Anterior cingulate cortex (tissue), 58 donors: ENCODE measurements at regions not wholly inside any gene's neighbourhood (a gene's known extent, or its start where the extent isn't known, plus 50 kb on each side); places are given as distances from the start of the nearest gene placed in this dataset.

ENCODE experiments used
- DNase-seq, 58 donors: peaks; one replicate each; lab custom pipeline; 2025; lab: John Stamatoyannopoulos, UW

DNA sequence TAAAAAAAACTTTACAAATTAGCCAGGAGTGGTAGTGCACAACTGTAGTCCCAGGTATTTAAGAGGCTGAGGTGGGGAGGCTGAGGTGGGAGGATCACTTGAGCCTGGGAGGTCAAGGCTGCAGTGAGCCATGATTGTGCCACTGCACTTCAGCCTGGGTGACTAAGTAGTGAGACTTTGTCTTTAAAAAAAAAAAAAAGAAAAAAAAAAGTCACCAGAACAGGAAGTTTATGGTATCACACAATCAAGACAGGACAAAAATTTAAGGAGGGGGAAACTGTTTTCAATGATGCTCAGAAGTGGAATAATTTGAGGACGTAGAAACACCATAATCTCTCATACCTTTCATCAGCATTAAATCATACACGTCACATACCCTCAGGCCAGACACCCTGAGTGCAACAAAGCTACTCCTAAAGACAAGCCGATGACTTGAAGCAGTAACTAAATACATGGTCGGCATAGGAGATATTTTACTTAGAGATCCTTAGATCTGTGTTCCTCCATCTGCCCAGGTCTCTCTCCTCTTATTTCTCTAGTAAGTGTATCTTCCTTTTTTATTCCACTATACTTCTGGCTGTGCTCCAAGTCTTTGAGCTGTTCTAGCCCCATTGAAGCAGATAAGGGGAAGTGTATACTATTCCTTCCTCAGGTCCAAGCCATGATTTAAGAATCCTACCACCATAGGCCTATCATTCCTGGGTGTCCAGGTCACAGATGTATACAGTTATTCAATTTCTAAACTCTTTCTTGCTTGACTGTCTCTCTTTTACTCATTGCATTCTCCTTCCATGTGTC is 91.3 kb upstream of the APC start:
- DNase-seq: no peak

- no peak for DNase-seq
Observed at GRCh38 chr5:112647428-112647827, 90.3 kb upstream of the APC start.

- no peak for DNase-seq
Observed at GRCh38 chr5:112648264-112648663, 89.4 kb upstream of the APC start.

DNA sequence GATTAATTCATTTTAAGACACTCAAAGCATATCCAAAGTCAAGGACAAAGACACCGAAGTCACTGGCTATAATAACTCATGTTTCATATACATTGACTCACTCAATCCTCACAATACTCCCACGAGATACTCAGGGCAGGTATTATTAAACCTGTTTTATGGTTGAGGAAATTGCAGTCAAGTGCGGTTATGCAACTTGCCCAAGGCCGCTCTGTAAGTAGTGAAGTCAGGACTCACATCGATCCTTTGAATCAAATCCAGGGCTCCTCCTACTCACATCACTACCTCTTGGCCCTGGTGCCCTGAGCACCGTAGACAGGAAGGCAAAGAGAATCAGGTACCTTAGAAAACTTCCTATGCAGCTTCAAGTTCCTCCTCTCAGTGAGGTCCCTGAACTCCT is 87.8 kb upstream of the APC start:
- DNase-seq: no peak

- no peak for DNase-seq
Observed at GRCh38 chr5:112653638-112654205, 84.0 kb upstream of the APC start.

GRCh38 chr5:112655513-112655912 is 82.2 kb upstream of the APC start:
- no peak for DNase-seq

- no peak for DNase-seq
Observed at GRCh38 chr5:112656451-112656850, 81.2 kb upstream of the APC start.

GRCh38 chr5:112657804-112658203 is 79.9 kb upstream of the APC start:
- no peak for DNase-seq

GRCh38 chr5:112660359-112660758 is 77.3 kb upstream of the APC start:
- no peak for DNase-seq

- no peak for DNase-seq
Observed at GRCh38 chr5:112663146-112663545, 74.5 kb upstream of the APC start.

DNA sequence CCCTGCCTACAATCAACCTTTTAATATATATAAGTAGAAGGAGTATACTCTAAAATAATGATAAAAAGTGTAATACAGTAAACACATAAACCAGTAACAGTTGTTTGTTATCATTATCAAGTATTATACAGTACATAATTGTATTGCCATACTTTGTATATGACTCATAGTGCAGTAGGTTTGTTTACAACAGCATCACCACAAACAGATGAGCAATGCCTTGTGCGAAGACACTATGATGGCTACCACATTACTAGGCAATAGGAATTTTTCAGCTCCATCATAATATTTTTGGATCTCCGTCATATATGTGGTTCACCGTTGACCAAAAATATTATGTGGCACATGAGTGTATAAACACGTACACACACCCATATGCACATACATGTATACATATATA is 69.7 kb upstream of the APC start:
- no peak for DNase-seq

GRCh38 chr5:112668911-112669310 is 68.8 kb upstream of the APC start:
- DNase-seq: no peak

DNA sequence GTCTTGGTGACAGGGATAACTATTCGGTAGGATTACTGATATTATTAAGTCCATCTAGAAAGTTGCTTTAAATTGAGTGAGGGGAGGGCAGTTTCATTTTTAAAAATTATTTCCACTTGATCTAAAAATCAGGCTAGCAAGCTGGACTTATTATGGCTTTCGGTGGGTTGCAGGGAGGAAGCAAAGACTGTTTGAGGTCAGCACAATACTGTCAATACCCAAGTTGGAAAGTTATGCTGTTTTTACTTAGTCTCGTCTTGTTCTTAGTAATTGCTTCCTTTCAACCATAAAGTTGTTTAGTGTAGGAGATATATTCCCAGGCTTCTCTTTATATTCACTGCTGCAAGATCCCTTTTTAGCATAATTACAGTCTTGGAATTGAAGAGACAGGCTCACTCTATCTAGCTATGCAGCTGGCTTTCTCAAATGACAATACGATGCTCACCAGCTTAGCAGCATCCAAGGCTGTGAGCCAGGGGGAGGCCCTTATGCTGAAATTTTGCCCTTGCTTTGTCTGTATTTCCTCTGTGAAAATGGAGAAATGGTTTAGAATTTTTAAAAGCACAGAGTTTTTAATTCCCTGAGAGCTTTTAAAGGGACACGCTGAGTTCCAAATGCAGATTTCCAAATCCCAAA is 68.2 kb upstream of the APC start:
- peak in 18 of 58 donors; percentile 2 to 66 (median 14) for DNase-seq

DNA sequence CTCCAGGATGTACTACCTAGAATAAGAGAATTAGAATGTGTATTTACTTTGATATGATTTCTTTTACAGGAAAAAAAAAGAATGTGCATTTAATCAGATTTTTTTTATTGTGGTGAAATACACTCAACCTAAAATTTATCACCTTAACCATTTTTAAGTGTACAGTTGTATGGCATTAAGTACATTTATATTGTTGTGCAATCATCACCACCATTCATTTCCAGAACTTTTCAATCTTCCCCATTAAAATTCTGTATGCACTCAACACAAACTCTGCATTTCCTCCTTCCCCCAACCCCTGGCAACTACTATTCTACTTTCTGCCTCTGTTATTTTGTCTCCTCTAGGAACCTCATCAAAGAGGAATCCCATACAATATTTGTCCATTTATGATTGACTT is 66.0 kb upstream of the APC start:
- no peak for DNase-seq

DNA sequence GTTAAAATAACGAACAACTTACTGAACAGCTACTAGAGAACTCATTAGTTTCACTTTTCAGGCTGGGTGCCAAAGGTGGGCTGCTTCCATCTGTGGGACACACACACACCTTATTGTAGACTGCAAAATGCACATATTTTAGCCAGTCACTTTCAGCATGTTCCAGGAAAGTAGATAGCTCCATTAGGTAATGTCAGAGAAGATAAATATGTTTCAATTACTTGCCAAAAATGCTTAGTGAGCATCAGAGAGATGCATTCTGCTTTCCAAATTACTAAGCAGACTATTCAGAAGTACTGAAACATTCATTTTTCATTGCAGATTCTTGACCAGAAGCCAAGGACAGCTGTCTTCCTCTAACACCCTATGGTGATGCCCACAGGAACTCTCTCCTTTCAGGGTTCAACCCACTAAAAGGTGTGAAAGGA is 56.2 kb upstream of the APC start:
- no peak for DNase-seq

DNA sequence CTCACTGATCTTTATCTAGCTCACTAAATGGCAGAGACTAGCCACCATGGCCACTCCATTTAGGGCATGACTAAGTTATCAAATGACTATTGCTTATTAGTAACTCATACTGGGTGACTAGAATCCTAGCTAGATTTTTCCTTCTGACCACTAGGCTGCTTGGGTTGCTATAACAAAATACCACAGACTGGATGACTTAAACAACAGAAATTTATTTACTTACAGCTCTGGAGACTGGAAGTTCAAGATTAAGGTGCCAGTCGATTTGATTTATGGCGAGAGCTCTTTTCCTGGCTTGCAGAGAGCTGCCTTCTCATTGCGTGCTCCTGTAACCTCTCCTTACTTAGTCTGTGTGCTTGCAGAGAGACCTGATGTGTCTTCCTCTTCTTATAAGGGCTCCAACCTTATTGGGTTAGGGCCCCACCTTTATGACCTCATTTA is 55.0 kb upstream of the APC start:
- DNase-seq: no peak

DNA sequence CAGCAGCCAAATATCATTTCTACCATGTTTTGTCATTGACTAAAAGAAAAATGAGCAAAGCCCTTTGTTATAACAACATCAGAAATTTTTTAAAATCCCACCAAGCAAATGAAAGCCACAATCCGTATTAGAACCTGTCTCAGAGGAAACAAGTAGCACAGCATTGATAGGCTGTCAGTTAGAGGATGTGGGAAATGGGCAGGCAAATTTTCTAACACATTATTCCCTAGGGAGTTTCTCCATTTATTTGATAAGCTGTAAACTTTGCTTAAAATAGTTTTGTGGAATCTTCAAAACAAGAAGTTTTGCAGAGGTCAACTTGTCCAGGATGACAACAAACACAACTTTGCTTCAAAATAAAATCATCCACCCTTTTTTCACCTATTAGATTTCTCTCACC is 53.6 kb upstream of the APC start:
- DNase-seq: no peak

GRCh38 chr5:112684737-112685136 is 52.9 kb upstream of the APC start:
- peak in 18 of 58 donors; percentile 8 to 43 (median 21) for DNase-seq

GRCh38 chr5:112685386-112685785 is 52.3 kb upstream of the APC start:
- no peak for DNase-seq

DNA sequence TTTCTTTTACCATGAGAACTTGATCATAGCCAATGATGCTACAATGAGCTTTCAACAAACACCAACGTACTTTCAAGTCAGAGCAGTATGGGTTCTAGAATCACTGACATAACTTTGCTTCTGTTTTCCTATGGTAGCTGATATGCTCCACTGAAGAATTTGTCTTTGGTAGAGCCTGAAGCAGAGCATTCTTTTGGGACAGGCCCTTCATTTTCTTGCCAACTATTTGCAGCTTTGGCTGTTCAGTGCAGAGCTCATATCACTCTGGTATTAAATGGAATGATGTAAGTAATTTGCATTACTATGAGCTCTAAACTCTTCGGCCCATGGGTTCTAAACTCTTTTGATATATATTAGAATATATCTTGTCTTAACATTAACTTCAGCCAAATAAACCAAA is 51.8 kb upstream of the APC start:
- DNase-seq: no peak

DNA sequence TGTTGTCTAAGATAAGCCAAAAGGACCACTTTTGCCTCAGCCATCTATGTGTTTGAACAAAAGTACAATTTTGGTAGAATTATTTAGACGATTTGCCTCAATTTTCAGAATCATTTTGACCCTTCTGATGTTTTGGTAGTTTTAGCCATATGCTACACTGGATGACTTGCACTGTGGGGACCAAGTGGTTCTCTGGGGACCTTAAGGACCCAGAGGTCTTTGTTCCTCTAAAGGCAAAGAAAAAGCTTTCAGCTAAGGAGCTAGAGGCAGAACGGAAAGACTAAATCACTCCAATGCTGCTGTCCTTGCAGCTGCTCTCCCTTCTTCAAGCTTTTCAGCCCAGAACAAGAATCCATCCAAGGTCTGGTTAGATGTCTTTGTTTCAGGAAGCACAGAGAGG is 51.0 kb upstream of the APC start:
- DNase-seq: no peak

DNA sequence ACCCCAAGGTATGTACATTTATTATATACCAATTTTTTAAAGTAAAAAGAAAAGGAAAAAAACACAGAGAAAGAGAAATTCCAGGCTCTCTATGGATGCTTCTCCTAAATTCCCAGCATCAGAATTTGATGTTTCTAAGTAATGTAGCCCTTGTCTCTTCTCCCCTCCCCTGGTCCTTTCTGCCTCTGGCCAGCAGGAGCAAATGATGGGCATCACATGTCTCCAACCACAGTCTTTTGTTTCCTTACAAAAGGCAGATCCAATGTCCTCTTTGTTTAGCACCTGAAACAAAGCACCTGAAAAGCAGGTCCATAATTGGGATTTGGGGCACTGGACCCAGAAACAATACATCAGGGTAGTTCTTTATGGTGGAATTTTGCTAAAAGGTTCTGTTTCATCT is 50.4 kb upstream of the APC start:
- DNase-seq: no peak
